Liver (tissue), 8 donors: ENCODE measurements at regions not wholly inside any gene's neighbourhood (a gene's known extent, or its start where the extent isn't known, plus 50 kb on each side); places are given as distances from the start of the nearest gene placed in this dataset.
"Not testable (repeated sequence)": the region's sequence is repeated elsewhere in the genome, so short reads cannot be mapped to it uniquely, and the experiment has no call there.

Source experiments
- DNase-seq: peaks from one replicate; pipeline ENCODE4 v3.0.0-alpha.2; 2017; ENCODE audit warnings: low spot score
- H3K27ac ChIP-seq, 2 donors: one replicate each; pipeline ENCODE4 v1.7.0; 2013; ENCODE audit warnings: inconsistent platforms in 2 of 2, low read length in 2 of 2, control low read depth in 1 of 2, low read depth in 1 of 2, mild to moderate bottlenecking in 1 of 2
- H3K27me3 ChIP-seq, 4 donors: one replicate each; pipeline versions ENCODE4 v1.6.1 to v1.7.0; 2013; ENCODE audit warnings: low read length in 3 of 4, inconsistent platforms in 1 of 4, mild to moderate bottlenecking in 1 of 4, moderate library complexity in 1 of 4; ENCODE audit not compliant: control insufficient read depth in 4 of 4, insufficient read depth in 4 of 4
- H3K36me3 ChIP-seq, 4 donors: one replicate each; pipeline versions ENCODE4 v1.6.1 to v1.7.0; 2013; ENCODE audit warnings: low read length in 3 of 4, mild to moderate bottlenecking in 3 of 4, low read depth in 1 of 4, moderate library complexity in 1 of 4; ENCODE audit not compliant: control insufficient read depth in 4 of 4, insufficient read depth in 3 of 4
- H3K4me1 ChIP-seq, 4 donors: one replicate each; pipeline versions ENCODE4 v1.6.1 to v1.7.0; 2013; ENCODE audit warnings: low read length in 3 of 4, mild to moderate bottlenecking in 3 of 4, moderate library complexity in 1 of 4; ENCODE audit not compliant: control insufficient read depth in 4 of 4, insufficient read depth in 4 of 4
- H3K4me3 ChIP-seq, 3 donors: one replicate each; pipeline versions ENCODE4 v1.6.1 to v1.7.0; 2013; ENCODE audit warnings: low read length in 3 of 3, control low read depth in 1 of 3, low read depth in 1 of 3, mild to moderate bottlenecking in 1 of 3
- H3K9ac ChIP-seq, 2 donors: one replicate each; pipeline ENCODE4 v1.7.0; 2013; ENCODE audit warnings: low read length in 2 of 2, mild to moderate bottlenecking in 2 of 2, moderate library complexity in 2 of 2, control low read depth in 1 of 2, low read depth in 1 of 2
- H3K9me3 ChIP-seq, 4 donors: one replicate each; pipeline versions ENCODE4 v1.6.1 to v1.7.0; 2013; ENCODE audit warnings: low read length in 3 of 4; ENCODE audit not compliant: control insufficient read depth in 4 of 4
- CTCF ChIP-seq: fragments of 150-350 bp; IDR thresholded peaks from 2 replicates; pipeline ENCODE4 v1.5.1; 2017; ENCODE audit warnings: improper control_type of control experiment, low read depth, low read length; ENCODE audit not compliant: missing input control
- FOXA1 ChIP-seq: IDR thresholded peaks from 2 replicates; pipeline ENCODE4 v1.6.1; 2016; ENCODE audit warnings: antibody characterized with exemption
- FOXA2 ChIP-seq: IDR thresholded peaks from 2 replicates; pipeline ENCODE4 v1.6.1; 2016; ENCODE audit warnings: antibody characterized with exemption
- JUND ChIP-seq, 2 donors: IDR thresholded peaks; 2 replicates each; pipeline ENCODE4 v1.6.1; 2016; ENCODE audit warnings: antibody characterized with exemption in 2 of 2
- NR2F2 ChIP-seq: IDR thresholded peaks from 2 replicates; pipeline ENCODE4 v1.6.1; 2016; ENCODE audit warnings: antibody characterized with exemption
- RAD21 ChIP-seq, 2 donors: IDR thresholded peaks; 2 replicates each; pipeline ENCODE4 v1.6.1; 2016; ENCODE audit warnings: antibody characterized with exemption in 2 of 2, mild to moderate bottlenecking in 2 of 2
- REST ChIP-seq: IDR thresholded peaks from 2 replicates; pipeline ENCODE4 v1.6.1; 2016; ENCODE audit warnings: antibody characterized with exemption, mild to moderate bottlenecking
- RXRA ChIP-seq, 2 donors: IDR thresholded peaks; 2 replicates each; pipeline ENCODE4 v1.6.1; 2017 to 2018; ENCODE audit warnings: antibody characterized with exemption in 2 of 2, mild to moderate bottlenecking in 1 of 2
- SP1 ChIP-seq: IDR thresholded peaks from 2 replicates; pipeline ENCODE4 v1.6.1; 2018; ENCODE audit warnings: antibody characterized with exemption, mild to moderate bottlenecking
- TAF1 ChIP-seq: conservative IDR thresholded peaks from 2 replicates; pipeline ENCODE4 v1.6.1; 2016; ENCODE audit warnings: antibody characterized with exemption, mild to moderate bottlenecking
- YY1 ChIP-seq: IDR thresholded peaks from 2 replicates; pipeline ENCODE4 v1.6.1; 2016; ENCODE audit warnings: antibody characterized with exemption, mild to moderate bottlenecking
- WGBS: extraction: QIAGEN DNeasy Blood & Tissue Kit; methylation state at CpG from one replicate; pipeline ENCODE4 v1.1.7; 2013; 5-methylcytosine and 5-hydroxymethylcytosine counted together
- TF ChIP-seq, protein P1 (sequence below): IDR thresholded peaks from 2 replicates; pipeline ENCODE4 v1.6.1; 2016; ENCODE audit warnings: antibody characterized with exemption
- TF ChIP-seq, protein P2 (sequence below): IDR thresholded peaks from 2 replicates; pipeline ENCODE4 v1.6.1; 2016; ENCODE audit warnings: antibody characterized with exemption
- TF ChIP-seq, protein P3 (sequence below): IDR thresholded peaks from 2 replicates; pipeline ENCODE4 v1.6.1; 2016; ENCODE audit warnings: antibody characterized with exemption
- donor health status: healthy.
- donor health status: healthy.
- donor health status: healthy.
- donor health status: healthy.
- donor health status: healthy.

DNA sequence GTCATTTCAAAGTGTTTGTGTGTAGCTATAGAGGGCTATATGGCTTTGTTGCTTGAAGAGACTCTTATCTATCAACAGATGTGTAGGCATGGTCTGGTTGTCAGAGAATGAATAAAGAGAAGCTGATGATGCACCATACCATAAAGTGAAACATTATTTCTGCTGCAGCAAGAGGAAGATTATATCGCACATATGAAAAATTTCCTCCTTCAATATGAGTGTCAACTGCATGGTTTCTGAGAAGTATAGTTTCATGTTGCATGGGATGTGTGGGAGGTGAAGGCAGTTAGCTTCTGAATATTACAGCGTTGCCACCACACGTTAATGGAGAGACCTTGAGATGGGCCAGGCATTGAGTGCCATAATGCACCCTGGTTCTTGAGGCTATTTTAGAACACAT, 217.9 kb downstream of the SATB1 start:
- H3K36me3 ChIP-seq = no peaks in the 10 kb centered on the region
- H3K9me3 ChIP-seq = no peaks in the 10 kb centered on the region
- no peaks in the 10 kb centered on the region for H3K27me3 ChIP-seq
- no peak overlapping the region for H3K4me3 ChIP-seq
- WGBS = 83% methylated on average over 3 of the region's 3 CpGs
- no peak for TF ChIP-seq SP1
- TF ChIP-seq NR2F2 = no peak
- no peak for TF ChIP-seq CTCF
- TF ChIP-seq RXRA (IDR thresholded peaks at IDR 0.05) = no peak
- no peak for TF ChIP-seq YY1
- no peaks in the 10 kb centered on the region for H3K4me1 ChIP-seq
- DNase-seq = no peak
- H3K9ac ChIP-seq = no peak overlapping the region
- H3K27ac ChIP-seq = no peak overlapping the region

- not testable (repeated sequence) for DNase-seq, H3K36me3 ChIP-seq
- WGBS = 83% methylated on average over 9 of the region's 9 CpGs
Observed at GRCh38 chr3:18205701-18206100, 219.4 kb downstream of the SATB1 start.

DNA sequence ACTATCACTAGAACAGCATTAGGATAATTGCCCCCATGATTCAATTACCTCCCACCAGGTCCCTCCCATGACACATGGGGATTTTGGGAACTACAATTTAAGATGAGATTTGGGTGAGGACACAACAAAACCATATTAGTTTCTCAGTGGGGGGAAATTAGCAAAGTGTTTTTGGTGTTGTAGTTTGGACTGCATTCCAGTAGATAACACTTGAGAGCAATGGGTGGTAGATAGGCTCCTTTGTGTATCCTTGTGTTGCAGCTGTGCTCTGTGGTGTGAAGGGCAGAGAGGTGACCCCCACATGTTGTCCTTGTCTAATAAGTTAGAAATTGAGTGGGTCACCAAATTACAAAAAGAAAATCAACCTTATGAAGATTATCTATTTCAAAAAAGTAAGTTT, 223.8 kb downstream of the SATB1 start:
- no peak overlapping the region for H3K4me3 ChIP-seq
- DNase-seq = no peak
- H3K4me1 ChIP-seq = no peaks in the 10 kb centered on the region
- H3K36me3 ChIP-seq = no peaks in the 10 kb centered on the region
- peaks cover 0 to 4% (median 0%) of the 10 kb centered on the region in 4 donors for H3K9me3 ChIP-seq
- H3K9ac ChIP-seq = no peak overlapping the region
- no peaks in the 10 kb centered on the region for H3K27me3 ChIP-seq
- TF ChIP-seq, protein P1, sequence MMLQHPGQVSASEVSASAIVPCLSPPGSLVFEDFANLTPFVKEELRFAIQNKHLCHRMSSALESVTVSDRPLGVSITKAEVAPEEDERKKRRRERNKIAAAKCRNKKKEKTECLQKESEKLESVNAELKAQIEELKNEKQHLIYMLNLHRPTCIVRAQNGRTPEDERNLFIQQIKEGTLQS = no peak
- TF ChIP-seq TAF1 (no peak), RAD21 (IDR thresholded peaks at IDR 0.05) (no peak)
- TF ChIP-seq, protein P2, sequence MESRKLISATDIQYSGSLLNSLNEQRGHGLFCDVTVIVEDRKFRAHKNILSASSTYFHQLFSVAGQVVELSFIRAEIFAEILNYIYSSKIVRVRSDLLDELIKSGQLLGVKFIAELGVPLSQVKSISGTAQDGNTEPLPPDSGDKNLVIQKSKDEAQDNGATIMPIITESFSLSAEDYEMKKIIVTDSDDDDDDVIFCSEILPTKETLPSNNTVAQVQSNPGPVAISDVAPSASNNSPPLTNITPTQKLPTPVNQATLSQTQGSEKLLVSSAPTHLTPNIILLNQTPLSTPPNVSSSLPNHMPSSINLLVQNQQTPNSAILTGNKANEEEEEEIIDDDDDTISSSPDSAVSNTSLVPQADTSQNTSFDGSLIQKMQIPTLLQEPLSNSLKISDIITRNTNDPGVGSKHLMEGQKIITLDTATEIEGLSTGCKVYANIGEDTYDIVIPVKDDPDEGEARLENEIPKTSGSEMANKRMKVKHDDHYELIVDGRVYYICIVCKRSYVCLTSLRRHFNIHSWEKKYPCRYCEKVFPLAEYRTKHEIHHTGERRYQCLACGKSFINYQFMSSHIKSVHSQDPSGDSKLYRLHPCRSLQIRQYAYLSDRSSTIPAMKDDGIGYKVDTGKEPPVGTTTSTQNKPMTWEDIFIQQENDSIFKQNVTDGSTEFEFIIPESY = no peak
- no peak overlapping the region for H3K27ac ChIP-seq

More at GRCh38 chr3:18205701-18206100, 219.4 kb downstream of the SATB1 start:
- H3K9ac ChIP-seq, H3K27me3 ChIP-seq, H3K4me3 ChIP-seq, H3K27ac ChIP-seq, H3K4me1 ChIP-seq, H3K9me3 ChIP-seq: not testable (repeated sequence)

- Histone ChIP-seq H3K36me3 (no peaks in the 10 kb centered on the region), H3K27ac (no peak overlapping the region), H3K9ac (no peak overlapping the region), H3K4me1 (no peaks in the 10 kb centered on the region), H3K27me3 (no peaks in the 10 kb centered on the region), H3K9me3 (peaks cover 0 to 4% (median 0%) of the 10 kb centered on the region in 4 donors), H3K4me3 (no peak overlapping the region)
- DNase-seq = no peak
- no peak for TF ChIP-seq JUND (IDR thresholded peaks at IDR 0.05)
- TF ChIP-seq, protein P2 = no peak
- TF ChIP-seq, protein P3, sequence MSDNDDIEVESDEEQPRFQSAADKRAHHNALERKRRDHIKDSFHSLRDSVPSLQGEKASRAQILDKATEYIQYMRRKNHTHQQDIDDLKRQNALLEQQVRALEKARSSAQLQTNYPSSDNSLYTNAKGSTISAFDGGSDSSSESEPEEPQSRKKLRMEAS = no peak
- TF ChIP-seq SP1 = no peak
- no peak for TF ChIP-seq YY1
- no peak for TF ChIP-seq FOXA2
- no peak for TF ChIP-seq REST
- no peak for TF ChIP-seq FOXA1
- TF ChIP-seq, protein P1 = no peak
- TF ChIP-seq RXRA (IDR thresholded peaks at IDR 0.05) = no peak
- TF ChIP-seq NR2F2 = no peak
Observed at GRCh38 chr3:18199757-18200156, 225.4 kb downstream of the SATB1 start.
